Activated T-cell treated with anti-CD3 and anti-CD28 coated beads, Interleukin-2, amount 50 U/mL, for 72 hours (primary cell): ENCODE measurements at regions not wholly inside any gene's neighbourhood (a gene's known extent, or its start where the extent isn't known, plus 50 kb on each side); places are given as distances from the start of the nearest gene placed in this dataset.

Experiments
- ATAC-seq, 2 donors: fragments of 150-1000 bp; cut with Tn5 transposase; replicated peaks in 1 of 2; 2 replicates each; pipeline ENCODE4 v1.10.0; 2021; ENCODE audit warnings: moderate library complexity in 2 of 2, mild to moderate bottlenecking in 1 of 2
- DNase-seq, 2 donors: peaks; one replicate each; pipeline ENCODE4 v3.0.0; 2021 to 2022; ENCODE audit warnings: mixed read lengths in 1 of 2
- H3K27ac Mint-ChIP-seq: one replicate; pipeline ENCODE4 v1.8.0; 2022; ENCODE audit warnings: mild to moderate bottlenecking, moderate library complexity, mixed read lengths
- H3K27me3 Mint-ChIP-seq: one replicate; pipeline ENCODE4 v1.8.0; 2022; ENCODE audit warnings: low read depth, mixed read lengths
- H3K36me3 Mint-ChIP-seq, 2 donors: one replicate each; pipeline ENCODE4 v1.8.0; 2022; ENCODE audit warnings: mixed read lengths in 2 of 2, mild to moderate bottlenecking in 1 of 2; ENCODE audit not compliant: insufficient read depth in 2 of 2
- H3K4me1 Mint-ChIP-seq: one replicate; pipeline ENCODE4 v1.8.0; 2022; ENCODE audit warnings: low read depth, mixed read lengths
- H3K4me3 Mint-ChIP-seq, 2 donors: one replicate each; pipeline ENCODE4 v1.8.0; 2022; ENCODE audit warnings: mild to moderate bottlenecking in 2 of 2, mixed read lengths in 2 of 2, moderate library complexity in 2 of 2
- H3K9me3 Mint-ChIP-seq, 2 donors: one replicate each; pipeline ENCODE4 v1.8.0; 2022; ENCODE audit warnings: mixed read lengths in 2 of 2

DNA sequence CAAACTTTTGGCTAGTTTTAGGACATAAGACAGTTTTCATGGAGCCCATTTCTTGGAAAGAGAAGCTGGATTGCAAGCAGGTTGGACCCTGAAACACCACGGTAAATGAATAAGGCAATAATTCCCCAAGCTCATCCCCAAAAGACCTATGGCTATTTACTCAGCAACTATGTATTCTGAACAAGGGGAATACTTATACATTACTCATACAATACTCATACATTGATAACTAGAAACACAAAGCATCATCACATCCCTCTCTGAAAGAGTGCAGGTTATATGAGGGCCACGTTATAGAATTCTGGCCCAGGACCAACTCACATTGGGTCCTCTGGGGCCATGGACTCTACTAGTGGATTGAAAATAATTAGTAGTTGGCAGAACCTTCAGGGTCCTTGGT lies 154.8 kb downstream of the TMX3 start:
- ATAC-seq (no peak), DNase-seq (no peak)
- H3K27me3 Mint-ChIP-seq, result no peaks in the 10 kb centered on the region
- no peaks in the 10 kb centered on the region for H3K4me1 Mint-ChIP-seq
- no peak overlapping the region for H3K4me3 Mint-ChIP-seq
- H3K36me3 Mint-ChIP-seq, result no peaks in the 10 kb centered on the region
- peaks cover 0 to 3% of the 10 kb centered on the region in 2 donors for H3K9me3 Mint-ChIP-seq
- no peak overlapping the region for H3K27ac Mint-ChIP-seq

DNA sequence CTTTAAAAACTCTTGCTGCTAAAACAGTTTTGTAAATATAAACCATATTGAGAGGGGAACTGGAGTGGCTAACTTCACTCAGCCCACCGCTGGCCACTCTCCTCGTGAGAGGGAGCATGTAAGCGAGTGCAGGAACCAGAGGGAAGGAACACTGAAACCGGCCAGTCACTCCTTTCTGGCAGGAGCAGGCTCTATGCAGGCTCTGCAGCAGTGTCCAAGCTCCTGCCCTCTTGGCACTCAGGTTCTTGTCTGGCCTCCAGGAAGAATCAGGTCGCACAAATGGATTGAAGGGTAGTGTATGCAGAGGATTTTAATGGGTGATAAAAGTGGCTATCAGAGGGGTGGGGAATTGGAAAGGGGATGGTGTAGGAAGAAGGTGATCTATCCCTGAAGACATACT lies 157.7 kb downstream of the TMX3 start:
- H3K27ac Mint-ChIP-seq, result no peak overlapping the region
- H3K4me3 Mint-ChIP-seq, result no peak overlapping the region
- no peaks in the 10 kb centered on the region for H3K36me3 Mint-ChIP-seq
- ATAC-seq (no peak), DNase-seq (no peak)
- no peaks in the 10 kb centered on the region for H3K4me1 Mint-ChIP-seq
- H3K27me3 Mint-ChIP-seq, result no peaks in the 10 kb centered on the region
- peaks cover 0 to 3% of the 10 kb centered on the region in 2 donors for H3K9me3 Mint-ChIP-seq

- no peak overlapping the region for H3K4me3 Mint-ChIP-seq
- H3K27me3 Mint-ChIP-seq, result no peaks in the 10 kb centered on the region
- no peak for DNase-seq
- no peaks in the 10 kb centered on the region for H3K4me1 Mint-ChIP-seq
- peak in 1 of 2 donors; percentile 32 for ATAC-seq
- H3K9me3 Mint-ChIP-seq, result peaks cover 0 to 3% of the 10 kb centered on the region in 2 donors
- H3K36me3 Mint-ChIP-seq, result no peaks in the 10 kb centered on the region
- no peak overlapping the region for H3K27ac Mint-ChIP-seq
Observed at GRCh38 chr18:68555879-68556301, 159.0 kb downstream of the TMX3 start.

DNA sequence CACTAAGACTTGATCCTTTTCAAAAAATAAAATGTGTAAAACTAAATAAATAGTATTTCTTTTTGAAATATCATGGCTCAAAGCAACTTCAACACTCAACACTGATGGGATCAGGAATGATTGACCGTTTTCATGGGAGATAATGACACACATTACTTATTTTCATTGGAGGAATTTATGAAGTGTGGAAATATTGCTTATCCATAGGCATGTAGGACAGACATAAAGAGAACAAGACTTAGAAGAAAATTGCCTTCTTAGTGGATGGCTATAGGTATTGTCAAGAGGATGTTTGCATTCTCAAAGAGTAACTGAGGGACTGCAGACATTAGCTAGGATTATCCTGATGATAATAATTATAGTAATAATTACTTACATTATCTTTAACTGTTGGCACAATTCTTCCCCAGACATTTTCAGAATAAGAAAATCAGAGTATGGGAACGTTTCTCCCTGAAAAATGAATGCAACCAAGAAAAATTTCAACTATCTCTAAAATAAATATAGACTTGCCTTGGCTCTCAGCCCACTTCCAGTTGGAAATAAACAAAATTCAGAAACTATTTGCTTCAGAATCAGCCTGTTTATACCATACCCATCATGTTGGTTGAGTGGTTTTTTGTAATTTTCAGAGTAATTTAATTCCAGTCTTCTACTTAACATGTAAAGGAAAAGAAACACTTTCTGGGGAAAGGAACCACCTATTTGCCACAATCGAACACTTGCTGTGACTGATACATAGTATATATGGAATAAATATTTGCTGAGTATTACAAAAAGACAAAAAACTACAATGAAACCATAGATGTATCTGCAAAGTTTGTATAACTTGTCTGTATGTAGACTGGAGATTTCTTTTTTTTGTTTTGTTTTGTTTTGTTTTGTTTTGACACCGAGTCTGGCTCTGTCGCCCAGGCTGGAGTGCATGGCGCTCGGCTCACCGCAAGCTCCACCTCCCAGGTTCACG lies 165.7 kb downstream of the TMX3 start:
- no peaks in the 10 kb centered on the region for H3K27me3 Mint-ChIP-seq

GRCh38 chr18:68543344-68543743 lies 171.6 kb downstream of the TMX3 start:
- Mint-ChIP-seq H3K4me3 (no peak overlapping the region), H3K27ac (no peak overlapping the region), H3K27me3 (no peaks in the 10 kb centered on the region), H3K4me1 (no peaks in the 10 kb centered on the region), H3K36me3 (no peaks in the 10 kb centered on the region), H3K9me3 (no peaks in the 10 kb centered on the region)
- DNase-seq, result no peak
- ATAC-seq, result no peak

More for the DNA sequence above, 165.7 kb downstream of the TMX3 start:
- Mint-ChIP-seq H3K9me3 (no peaks in the 10 kb centered on the region), H3K36me3 (no peaks in the 10 kb centered on the region), H3K4me3 (no peak overlapping the region), H3K4me1 (no peaks in the 10 kb centered on the region), H3K27ac (no peak overlapping the region)
- ATAC-seq, result no peak
- no peak for DNase-seq

- H3K27me3 Mint-ChIP-seq, result no peaks in the 10 kb centered on the region
- H3K9me3 Mint-ChIP-seq, result no peaks in the 10 kb centered on the region
- H3K4me3 Mint-ChIP-seq, result no peak overlapping the region
- no peak overlapping the region for H3K27ac Mint-ChIP-seq
- no peak for ATAC-seq
- DNase-seq, result no peak
- no peaks in the 10 kb centered on the region for H3K36me3 Mint-ChIP-seq
- no peaks in the 10 kb centered on the region for H3K4me1 Mint-ChIP-seq
Observed at GRCh38 chr18:68542846-68543245, 172.1 kb downstream of the TMX3 start.

GRCh38 chr18:68533641-68534040 lies 181.3 kb downstream of the TMX3 start:
- no peaks in the 10 kb centered on the region for H3K4me1 Mint-ChIP-seq
- no peak overlapping the region for H3K27ac Mint-ChIP-seq
- no peaks in the 10 kb centered on the region for H3K9me3 Mint-ChIP-seq
- H3K36me3 Mint-ChIP-seq, result no peaks in the 10 kb centered on the region
- no peak overlapping the region for H3K4me3 Mint-ChIP-seq
- DNase-seq (no peak), ATAC-seq (no peak)
- no peaks in the 10 kb centered on the region for H3K27me3 Mint-ChIP-seq

DNA sequence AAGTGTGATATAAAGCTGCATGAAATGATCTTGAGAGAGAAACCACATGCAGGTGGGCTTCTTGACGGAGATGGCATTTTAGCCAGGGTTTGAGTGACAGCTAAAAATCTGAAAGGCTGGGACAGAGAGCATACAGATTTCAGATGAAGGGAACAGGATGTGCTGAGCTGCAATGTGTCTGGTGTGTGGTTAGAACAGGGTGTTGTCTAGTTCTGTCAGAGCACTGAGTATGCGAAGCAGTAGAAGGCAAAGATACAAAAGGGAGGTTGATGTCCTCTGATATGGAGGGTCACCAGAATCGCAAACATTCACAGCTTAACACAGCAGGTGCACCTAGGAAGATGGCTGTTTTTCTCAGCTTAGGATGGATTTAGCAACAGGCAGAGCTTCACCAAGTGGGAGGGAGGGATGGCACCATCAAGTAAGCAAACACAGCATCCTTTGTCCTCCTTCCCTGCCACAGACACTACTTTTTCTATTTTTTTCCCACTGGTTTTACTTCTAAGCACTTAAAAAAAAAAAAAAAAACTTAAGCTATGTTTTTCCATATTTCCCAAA lies 182.5 kb downstream of the TMX3 start:
- ATAC-seq, result no peak
- Mint-ChIP-seq H3K9me3 (no peaks in the 10 kb centered on the region), H3K36me3 (no peaks in the 10 kb centered on the region), H3K4me3 (no peak overlapping the region), H3K4me1 (no peaks in the 10 kb centered on the region), H3K27me3 (no peaks in the 10 kb centered on the region), H3K27ac (no peak overlapping the region)
- DNase-seq, result no peak

GRCh38 chr18:68525091-68525490 lies 189.8 kb downstream of the TMX3 start:
- no peaks in the 10 kb centered on the region for H3K27me3 Mint-ChIP-seq

GRCh38 chr18:68520406-68521075 lies 194.4 kb downstream of the TMX3 start:
- no peak overlapping the region for H3K4me3 Mint-ChIP-seq
- peak in 1 of 2 donors; percentile 44 for ATAC-seq
- no peaks in the 10 kb centered on the region for H3K4me1 Mint-ChIP-seq
- no peak overlapping the region for H3K27ac Mint-ChIP-seq
- H3K27me3 Mint-ChIP-seq, result no peaks in the 10 kb centered on the region
- H3K36me3 Mint-ChIP-seq, result no peaks in the 10 kb centered on the region
- no peak for DNase-seq
- no peaks in the 10 kb centered on the region for H3K9me3 Mint-ChIP-seq

More at GRCh38 chr18:68525091-68525490, 189.8 kb downstream of the TMX3 start:
- Mint-ChIP-seq H3K36me3 (no peaks in the 10 kb centered on the region), H3K4me3 (no peak overlapping the region), H3K9me3 (no peaks in the 10 kb centered on the region), H3K27ac (no peak overlapping the region), H3K4me1 (no peaks in the 10 kb centered on the region)
- ATAC-seq (no peak), DNase-seq (no peak)

- DNase-seq (no peak), ATAC-seq (no peak)
- no peaks in the 10 kb centered on the region for H3K9me3 Mint-ChIP-seq
- no peak overlapping the region for H3K4me3 Mint-ChIP-seq
- no peak overlapping the region for H3K27ac Mint-ChIP-seq
- H3K4me1 Mint-ChIP-seq, result no peaks in the 10 kb centered on the region
- H3K27me3 Mint-ChIP-seq, result no peaks in the 10 kb centered on the region
- H3K36me3 Mint-ChIP-seq, result no peaks in the 10 kb centered on the region
Observed at GRCh38 chr18:68519336-68519735, 195.6 kb downstream of the TMX3 start.

DNA sequence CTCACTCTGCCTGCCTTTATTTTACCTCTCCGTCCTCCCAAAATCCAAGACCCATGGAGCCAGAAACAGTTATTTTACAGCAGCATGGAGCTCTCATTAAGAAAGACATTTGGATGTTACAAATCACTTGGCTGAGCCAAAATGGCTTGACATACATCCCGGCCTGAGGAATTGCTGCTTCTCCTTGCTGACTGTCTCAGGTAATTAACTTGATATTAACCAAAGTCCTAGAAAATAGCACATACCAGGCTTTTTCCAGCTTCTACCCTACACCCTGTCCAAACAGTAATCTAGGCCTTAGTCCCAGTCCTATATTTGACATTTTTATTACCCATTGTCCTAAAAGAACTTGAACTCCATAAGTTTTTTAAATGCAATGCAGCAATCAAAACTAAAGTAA lies 205.0 kb downstream of the TMX3 start:
- H3K27ac Mint-ChIP-seq, result no peak overlapping the region
- H3K4me3 Mint-ChIP-seq, result no peak overlapping the region
- ATAC-seq, result no peak
- no peak for DNase-seq
- H3K36me3 Mint-ChIP-seq, result no peaks in the 10 kb centered on the region
- peaks cover 1 to 2% of the 10 kb centered on the region in 2 donors for H3K9me3 Mint-ChIP-seq
- no peaks in the 10 kb centered on the region for H3K4me1 Mint-ChIP-seq
- no peaks in the 10 kb centered on the region for H3K27me3 Mint-ChIP-seq

DNA sequence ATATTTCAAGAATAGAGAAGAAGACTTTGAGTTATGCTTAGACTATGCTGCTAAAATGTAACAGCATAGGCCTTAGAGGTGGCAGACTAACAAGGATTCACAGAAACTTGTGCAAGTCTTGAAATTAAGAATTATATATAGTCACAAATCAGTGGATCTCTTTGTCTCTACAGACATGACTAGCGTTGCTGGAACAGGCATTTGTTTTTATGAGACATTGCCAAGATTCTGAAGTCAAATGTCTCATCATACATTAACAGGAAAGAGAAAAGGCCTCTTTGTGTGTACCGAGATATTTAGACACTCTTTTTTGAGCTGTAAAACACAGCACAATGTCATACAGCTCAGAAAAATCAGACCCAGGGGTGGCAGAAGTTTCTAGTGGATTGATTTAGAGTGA lies 207.1 kb downstream of the TMX3 start:
- Mint-ChIP-seq H3K4me1 (no peaks in the 10 kb centered on the region), H3K27me3 (no peaks in the 10 kb centered on the region), H3K9me3 (peaks cover 1% of the 10 kb centered on the region in 2 donors), H3K4me3 (no peak overlapping the region), H3K27ac (no peak overlapping the region), H3K36me3 (no peaks in the 10 kb centered on the region)
- no peak for ATAC-seq
- DNase-seq, result no peak
